ENCODE measurements at regions not wholly inside any gene's neighbourhood (a gene's known extent, or its start where the extent isn't known, plus 50 kb on each side); places are given as distances from the start of the nearest gene placed in this dataset.

- ChIA-PET CTCF (no interaction called here), POLR2A (no interaction called here)
- TF ChIP-seq ATF3 (CRISPR knock-in tag; conservative IDR thresholded peaks at IDR 0.05) (no peak), SP1 (CRISPR knock-in tag; conservative IDR thresholded peaks at IDR 0.05) (no peak), SOX15 (CRISPR knock-in tag; IDR thresholded peaks at IDR 0.05) (no peak), FOXK1 (CRISPR knock-in tag; IDR thresholded peaks at IDR 0.05) (no peak), RORB (CRISPR knock-in tag; IDR thresholded peaks at IDR 0.05) (no peak), CTCF (IDR thresholded peaks at IDR 0.05) (no peak), PRDM15 (CRISPR knock-in tag; IDR thresholded peaks at IDR 0.05) (no peak), ATF6 (CRISPR knock-in tag; IDR thresholded peaks at IDR 0.05) (no peak), ESRRA (CRISPR knock-in tag; IDR thresholded peaks at IDR 0.05; ENCODE audit: borderline replicate concordance) (no peak), TP53 (CRISPR knock-in tag; IDR thresholded peaks at IDR 0.05) (no peak), NR1H2 (CRISPR knock-in tag; IDR thresholded peaks at IDR 0.05) (no peak), E2F4 (CRISPR knock-in tag; IDR thresholded peaks at IDR 0.05; ENCODE audit: borderline replicate concordance, low read depth) (no peak), ZNF425 (CRISPR knock-in tag; conservative IDR thresholded peaks at IDR 0.05) (no peak), ZNF671 (CRISPR knock-in tag; IDR thresholded peaks at IDR 0.05) (no peak), ZNF138 (CRISPR knock-in tag; conservative IDR thresholded peaks at IDR 0.05) (no peak), JAZF1 (CRISPR knock-in tag; IDR thresholded peaks at IDR 0.05) (no peak), NFATC4 (CRISPR knock-in tag; IDR thresholded peaks at IDR 0.05) (no peak), GABPB1 (CRISPR knock-in tag; IDR thresholded peaks at IDR 0.05) (no peak), ZNF416 (CRISPR knock-in tag; IDR thresholded peaks at IDR 0.05) (no peak), AFF4 (CRISPR knock-in tag; IDR thresholded peaks at IDR 0.05; ENCODE audit: borderline replicate concordance) (no peak)
- peaks cover 17% of the 10 kb centered on the region for H3K4me1 Mint-ChIP-seq
- peaks cover 12% of the 10 kb centered on the region for H3K9me3 Mint-ChIP-seq
- DNase-seq (ENCODE audit: low spot score) (no peak), ATAC-seq (peak; percentile 36)
- peaks cover 3% of the 10 kb centered on the region; the same call in 1 of the 2 replicates for H3K36me3 Mint-ChIP-seq
- peak overlapping the region; percentile 39 for H3K27ac Mint-ChIP-seq
- no peak overlapping the region for H3K4me3 Mint-ChIP-seq
- H3K27me3 Mint-ChIP-seq (ENCODE audit: low read depth), result no peaks in the 10 kb centered on the region
Measured at GRCh38 chr5:82730913-82731312, 346.3 kb downstream of the TMEM167A start.
